Thyroid gland (tissue), 4 donors: ENCODE measurements at regions not wholly inside any gene's neighbourhood (a gene's known extent, or its start where the extent isn't known, plus 50 kb on each side); places are given as distances from the start of the nearest gene placed in this dataset.

Experiments
- POLR2A ChIP-seq, 2 donors: fragments of 450-650 bp; IDR thresholded peaks; one replicate each; pipeline ENCODE4 v1.6.1; 2017; ENCODE audit warnings: antibody characterized with exemption in 2 of 2, mild to moderate bottlenecking in 2 of 2, moderate library complexity in 1 of 2
- TF ChIP-seq, protein P1 (sequence below), 6 experiments: fragments of 200-600 bp in 3 of 6; fragments of 450-650 bp in 3 of 6; sonication (generic) in 3 of 6; IDR thresholded peaks; one replicate each; pipeline ENCODE4 v1.5.1; 2016 to 2019; ENCODE audit warnings: antibody characterized with exemption in 6 of 6, mild to moderate bottlenecking in 2 of 6, inconsistent platforms in 1 of 6, moderate library complexity in 1 of 6

DNA sequence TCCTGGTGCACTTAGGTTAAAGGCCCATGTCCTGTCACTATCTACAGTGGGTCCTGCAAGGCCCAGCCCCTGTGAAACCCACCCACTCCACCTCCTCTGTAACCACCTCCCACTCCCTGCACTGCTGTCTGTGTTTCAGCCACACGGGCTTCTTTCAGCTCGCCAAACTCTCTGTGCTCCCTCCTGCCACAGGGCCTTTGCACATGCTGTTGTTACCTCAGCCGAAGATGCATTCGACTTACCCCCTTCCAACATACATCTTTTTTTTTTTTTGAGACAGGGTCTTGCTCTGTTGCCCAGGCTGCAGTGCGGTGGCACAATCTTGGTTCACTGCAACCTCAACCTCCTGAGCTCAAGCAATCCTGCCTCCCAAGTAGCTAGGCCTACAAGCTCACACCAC is 76.5 kb upstream of the RPL38 start:
- TF ChIP-seq, protein P1, sequence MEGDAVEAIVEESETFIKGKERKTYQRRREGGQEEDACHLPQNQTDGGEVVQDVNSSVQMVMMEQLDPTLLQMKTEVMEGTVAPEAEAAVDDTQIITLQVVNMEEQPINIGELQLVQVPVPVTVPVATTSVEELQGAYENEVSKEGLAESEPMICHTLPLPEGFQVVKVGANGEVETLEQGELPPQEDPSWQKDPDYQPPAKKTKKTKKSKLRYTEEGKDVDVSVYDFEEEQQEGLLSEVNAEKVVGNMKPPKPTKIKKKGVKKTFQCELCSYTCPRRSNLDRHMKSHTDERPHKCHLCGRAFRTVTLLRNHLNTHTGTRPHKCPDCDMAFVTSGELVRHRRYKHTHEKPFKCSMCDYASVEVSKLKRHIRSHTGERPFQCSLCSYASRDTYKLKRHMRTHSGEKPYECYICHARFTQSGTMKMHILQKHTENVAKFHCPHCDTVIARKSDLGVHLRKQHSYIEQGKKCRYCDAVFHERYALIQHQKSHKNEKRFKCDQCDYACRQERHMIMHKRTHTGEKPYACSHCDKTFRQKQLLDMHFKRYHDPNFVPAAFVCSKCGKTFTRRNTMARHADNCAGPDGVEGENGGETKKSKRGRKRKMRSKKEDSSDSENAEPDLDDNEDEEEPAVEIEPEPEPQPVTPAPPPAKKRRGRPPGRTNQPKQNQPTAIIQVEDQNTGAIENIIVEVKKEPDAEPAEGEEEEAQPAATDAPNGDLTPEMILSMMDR (IDR thresholded peaks at IDR 0.05), result no peak
- no peak for TF ChIP-seq POLR2A (IDR thresholded peaks at IDR 0.05)
